ENCODE measurements at regions not wholly inside any gene's neighbourhood (a gene's known extent, or its start where the extent isn't known, plus 50 kb on each side); places are given as distances from the start of the nearest gene placed in this dataset.

DNA sequence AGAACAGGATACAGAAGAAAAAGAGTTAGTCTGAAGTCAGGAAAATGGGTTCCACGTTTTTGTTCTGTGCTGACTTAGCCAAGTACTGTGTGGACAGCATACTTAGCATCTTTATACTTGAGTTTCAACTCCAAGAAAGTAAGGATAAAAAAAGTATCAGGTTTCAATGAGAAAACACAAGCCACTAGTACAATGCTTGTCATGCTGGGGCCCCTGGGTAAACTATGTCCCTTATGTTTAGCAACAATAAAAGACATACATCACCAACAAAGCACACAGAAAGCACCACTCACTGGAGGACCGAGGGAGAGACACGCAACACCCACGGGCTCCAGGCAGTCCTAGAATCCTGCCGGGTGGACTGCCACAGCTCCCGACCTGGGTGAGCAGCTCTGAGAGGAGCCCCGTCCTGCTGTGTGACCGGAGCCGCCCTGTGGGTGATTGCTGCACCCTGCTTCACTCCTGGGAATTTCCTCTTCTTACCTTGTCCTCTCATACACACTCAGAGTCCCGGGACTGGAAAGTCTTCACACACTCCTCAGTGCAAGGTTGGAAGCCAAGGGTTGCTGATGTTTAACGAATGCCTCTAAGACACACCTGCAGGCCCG, 890.5 kb downstream of the BRD1 start:
- H3K27me3 ChIP-seq (ENCODE audit: low read length) = no peaks in the 10 kb centered on the region
- intact Hi-C loops (cut with micrococcal nuclease) = no loop called here
- no peaks in the 10 kb centered on the region for H3K9me3 ChIP-seq (ENCODE audit: low read length)
- no peak overlapping the region for H2AFZ ChIP-seq (ENCODE audit: low read length)
- BruUV-seq (replicated peaks) = no TSS peak
- H3K9ac ChIP-seq (ENCODE audit: low read length) = no peak overlapping the region
- no peaks in the 10 kb centered on the region for H4K20me1 ChIP-seq (ENCODE audit: low read length)
- DNase-seq (no peak), ATAC-seq (no peak)
- no peaks in the 10 kb centered on the region for H3K79me2 ChIP-seq (ENCODE audit: low read length)
- no peak overlapping the region for H3K27ac ChIP-seq (ENCODE audit: low read length)
- no peaks in the 10 kb centered on the region for H3F3A ChIP-seq (ENCODE audit: low read length, unreplicated experiment)
- POLR2A ChIA-PET (ENCODE audit: unreplicated experiment) = no interaction called here
- H3K36me3 ChIP-seq (ENCODE audit: low read depth, low read length) = no peaks in the 10 kb centered on the region
- no peaks in the 10 kb centered on the region for H3K9me2 ChIP-seq (replicated peaks; ENCODE audit: low read length)
- TF ChIP-seq, protein P1, sequence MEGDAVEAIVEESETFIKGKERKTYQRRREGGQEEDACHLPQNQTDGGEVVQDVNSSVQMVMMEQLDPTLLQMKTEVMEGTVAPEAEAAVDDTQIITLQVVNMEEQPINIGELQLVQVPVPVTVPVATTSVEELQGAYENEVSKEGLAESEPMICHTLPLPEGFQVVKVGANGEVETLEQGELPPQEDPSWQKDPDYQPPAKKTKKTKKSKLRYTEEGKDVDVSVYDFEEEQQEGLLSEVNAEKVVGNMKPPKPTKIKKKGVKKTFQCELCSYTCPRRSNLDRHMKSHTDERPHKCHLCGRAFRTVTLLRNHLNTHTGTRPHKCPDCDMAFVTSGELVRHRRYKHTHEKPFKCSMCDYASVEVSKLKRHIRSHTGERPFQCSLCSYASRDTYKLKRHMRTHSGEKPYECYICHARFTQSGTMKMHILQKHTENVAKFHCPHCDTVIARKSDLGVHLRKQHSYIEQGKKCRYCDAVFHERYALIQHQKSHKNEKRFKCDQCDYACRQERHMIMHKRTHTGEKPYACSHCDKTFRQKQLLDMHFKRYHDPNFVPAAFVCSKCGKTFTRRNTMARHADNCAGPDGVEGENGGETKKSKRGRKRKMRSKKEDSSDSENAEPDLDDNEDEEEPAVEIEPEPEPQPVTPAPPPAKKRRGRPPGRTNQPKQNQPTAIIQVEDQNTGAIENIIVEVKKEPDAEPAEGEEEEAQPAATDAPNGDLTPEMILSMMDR (conservative IDR thresholded peaks at IDR 0.05; ENCODE audit: low read depth, low read length) = no peak
- TF ChIP-seq EZH2phosphoT487 (IDR thresholded peaks at IDR 0.05; ENCODE audit: borderline replicate concordance, low read length) = no peak
- no peak for TF ChIP-seq EZH2 (IDR thresholded peaks at IDR 0.05; ENCODE audit: low read length, unreplicated experiment)
- CTCF ChIA-PET = no interaction called here
- H3K4me2 ChIP-seq (ENCODE audit: low read length) = no peak overlapping the region
- no peaks in the 10 kb centered on the region for H3K4me1 ChIP-seq (ENCODE audit: insufficient read depth, low read length)
- no peak overlapping the region for H3K4me3 ChIP-seq (ENCODE audit: low read length)

DNA sequence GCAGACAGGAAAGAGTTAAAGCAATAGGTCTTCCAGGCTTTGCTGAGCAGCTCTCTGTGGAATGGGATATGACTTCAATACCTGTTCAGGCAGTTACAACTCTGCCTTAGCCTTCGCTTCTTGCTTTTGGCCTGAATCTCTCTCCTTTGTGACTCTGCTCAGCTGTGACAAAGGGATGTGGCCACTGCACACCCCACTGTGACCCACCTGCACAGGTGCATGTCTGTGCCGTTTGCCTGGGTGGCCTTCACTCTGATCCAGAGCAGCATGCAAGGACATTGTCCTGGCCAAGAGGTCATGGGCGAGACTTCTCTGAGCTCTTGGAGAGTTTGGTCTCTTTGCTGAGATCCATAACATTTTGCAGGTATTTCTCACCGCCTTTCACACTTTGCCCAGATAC, 891.3 kb downstream of the BRD1 start:
- BruUV-seq (replicated peaks) = no TSS peak
- Histone ChIP-seq H3K4me2 (ENCODE audit: low read length) (no peak overlapping the region), H2AFZ (ENCODE audit: low read length) (no peak overlapping the region), H3K4me3 (ENCODE audit: low read length) (no peak overlapping the region), H3K9me3 (ENCODE audit: low read length) (no peaks in the 10 kb centered on the region), H3K4me1 (ENCODE audit: insufficient read depth, low read length) (no peaks in the 10 kb centered on the region), H3K36me3 (ENCODE audit: low read depth, low read length) (no peaks in the 10 kb centered on the region), H3K27ac (ENCODE audit: low read length) (no peak overlapping the region), H4K20me1 (ENCODE audit: low read length) (no peaks in the 10 kb centered on the region), H3K9me2 (replicated peaks; ENCODE audit: low read length) (no peaks in the 10 kb centered on the region), H3K27me3 (ENCODE audit: low read length) (no peaks in the 10 kb centered on the region), H3F3A (ENCODE audit: low read length, unreplicated experiment) (no peaks in the 10 kb centered on the region), H3K79me2 (ENCODE audit: low read length) (no peaks in the 10 kb centered on the region), H3K9ac (ENCODE audit: low read length) (no peak overlapping the region)
- ChIA-PET POLR2A (ENCODE audit: unreplicated experiment) (no interaction called here), CTCF (no interaction called here)
- no peak for DNase-seq
- intact Hi-C loops (cut with micrococcal nuclease) = no loop called here
- TF ChIP-seq EZH2 (IDR thresholded peaks at IDR 0.05; ENCODE audit: low read length, unreplicated experiment) (no peak), EZH2phosphoT487 (IDR thresholded peaks at IDR 0.05; ENCODE audit: borderline replicate concordance, low read length) (no peak)
- TF ChIP-seq, protein P1 (conservative IDR thresholded peaks at IDR 0.05; ENCODE audit: low read depth, low read length) = no peak
- no peak for ATAC-seq

DNA sequence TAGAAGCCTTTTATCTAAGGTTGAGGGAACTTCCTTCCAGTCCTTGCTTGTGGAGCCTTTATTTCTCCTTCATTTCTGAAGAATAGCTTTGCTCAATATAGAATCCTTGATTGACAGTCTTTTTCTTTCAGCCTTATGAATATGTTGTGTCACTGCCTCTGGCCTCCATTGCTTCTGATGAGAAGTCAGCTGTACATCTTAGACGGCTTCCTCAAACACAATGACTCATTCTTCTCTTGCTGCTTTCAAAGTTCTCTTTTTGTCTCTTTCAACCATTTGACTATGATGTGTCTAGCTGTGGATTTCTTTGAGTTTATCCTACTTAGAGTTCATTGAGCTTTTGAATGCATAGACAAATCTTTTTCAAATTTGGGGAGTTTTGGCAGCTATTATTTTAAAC, 893.2 kb downstream of the BRD1 start:
- no peak overlapping the region for H3K27ac ChIP-seq (ENCODE audit: low read length)
- H2AFZ ChIP-seq (ENCODE audit: low read length) = no peak overlapping the region
- intact Hi-C loops (cut with micrococcal nuclease) = no loop called here
- no peaks in the 10 kb centered on the region for H3K79me2 ChIP-seq (ENCODE audit: low read length)
- no peaks in the 10 kb centered on the region for H3F3A ChIP-seq (ENCODE audit: low read length, unreplicated experiment)
- H3K9me3 ChIP-seq (ENCODE audit: low read length) = no peaks in the 10 kb centered on the region
- H3K4me1 ChIP-seq (ENCODE audit: insufficient read depth, low read length) = no peaks in the 10 kb centered on the region
- TF ChIP-seq EZH2phosphoT487 (IDR thresholded peaks at IDR 0.05; ENCODE audit: borderline replicate concordance, low read length) (no peak), EZH2 (IDR thresholded peaks at IDR 0.05; ENCODE audit: low read length, unreplicated experiment) (no peak)
- TF ChIP-seq, protein P1 (conservative IDR thresholded peaks at IDR 0.05; ENCODE audit: low read depth, low read length) = no peak
- H3K27me3 ChIP-seq (ENCODE audit: low read length) = no peaks in the 10 kb centered on the region
- no peaks in the 10 kb centered on the region for H4K20me1 ChIP-seq (ENCODE audit: low read length)
- H3K4me3 ChIP-seq (ENCODE audit: low read length) = no peak overlapping the region
- DNase-seq (no peak), ATAC-seq (no peak)
- H3K9ac ChIP-seq (ENCODE audit: low read length) = no peak overlapping the region
- ChIA-PET POLR2A (ENCODE audit: unreplicated experiment) (no interaction called here), CTCF (no interaction called here)
- H3K4me2 ChIP-seq (ENCODE audit: low read length) = no peak overlapping the region
- H3K9me2 ChIP-seq (replicated peaks; ENCODE audit: low read length) = no peaks in the 10 kb centered on the region
- BruUV-seq (replicated peaks) = no TSS peak
- H3K36me3 ChIP-seq (ENCODE audit: low read depth, low read length) = no peaks in the 10 kb centered on the region

Data from PC-3 (cell line).